NCI-H226 (cell line): ENCODE measurements at regions not wholly inside any gene's neighbourhood (a gene's known extent, or its start where the extent isn't known, plus 50 kb on each side); places are given as distances from the start of the nearest gene placed in this dataset.

Experiments
- DNase-seq: peaks from one replicate; pipeline ENCODE4 v3.0.0-alpha.2; 2015

DNA sequence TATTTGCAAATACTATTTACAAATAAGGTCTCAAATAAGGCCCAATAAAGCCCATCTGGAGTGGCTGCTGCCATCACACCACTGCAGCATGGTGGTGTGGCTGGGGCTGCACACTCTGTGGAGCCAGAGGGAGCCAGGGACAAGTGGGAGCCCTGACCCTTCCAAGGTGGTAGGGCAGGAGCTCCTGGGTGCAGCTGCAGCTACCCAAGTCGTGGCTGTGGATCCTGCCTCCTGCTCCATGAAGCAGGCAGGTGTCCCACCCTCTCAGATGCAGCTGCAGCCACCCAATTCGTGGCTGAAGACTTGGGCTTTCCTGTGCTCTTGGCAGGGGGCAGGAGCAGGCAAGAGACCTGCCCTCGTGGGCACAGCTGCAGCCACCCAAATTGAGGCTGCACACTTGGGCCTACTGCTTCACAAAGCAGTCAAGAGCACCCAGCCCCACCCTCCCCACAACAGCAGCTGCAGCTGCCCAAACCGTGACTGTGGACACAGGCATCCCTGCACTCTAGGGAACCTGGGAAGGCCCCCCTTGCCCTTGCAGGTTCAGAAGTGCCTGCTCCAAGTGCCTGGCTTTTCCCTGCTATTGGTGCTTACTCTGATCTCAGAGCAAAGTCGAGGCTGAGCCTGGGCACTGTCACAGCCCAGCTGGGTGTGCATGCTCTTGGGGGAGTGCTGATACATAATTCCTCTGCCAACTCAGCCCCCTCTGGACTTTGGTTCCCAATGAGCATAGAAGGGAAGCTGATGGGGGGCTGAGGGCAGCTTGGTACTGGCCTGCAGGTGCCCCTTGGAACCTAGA lies 614.8 kb downstream of the PCDH18 start:
- no peak for DNase-seq

DNA sequence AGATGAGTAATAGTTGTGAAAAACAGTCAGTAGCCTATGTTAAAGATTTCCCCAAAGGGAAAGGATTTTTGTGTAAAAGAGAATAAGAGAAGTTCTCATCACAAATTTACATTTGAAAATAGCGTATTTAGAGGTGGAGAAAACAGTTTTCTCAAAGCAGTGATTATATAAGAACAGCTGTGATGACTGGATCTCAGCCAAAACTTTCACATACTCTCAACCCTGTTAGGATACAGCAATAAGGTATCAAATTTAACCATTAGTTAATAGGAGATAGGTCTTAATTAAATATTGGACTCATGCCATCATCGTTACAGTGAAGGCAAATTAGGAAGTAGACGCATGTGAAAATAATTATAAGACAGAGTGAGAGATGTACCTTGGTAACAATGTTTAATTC lies 622.7 kb downstream of the PCDH18 start:
- DNase-seq: no peak

- no peak for DNase-seq
These were observed 624.2 kb downstream of the PCDH18 start for GRCh38 chr4:136908122-136908521.

DNA sequence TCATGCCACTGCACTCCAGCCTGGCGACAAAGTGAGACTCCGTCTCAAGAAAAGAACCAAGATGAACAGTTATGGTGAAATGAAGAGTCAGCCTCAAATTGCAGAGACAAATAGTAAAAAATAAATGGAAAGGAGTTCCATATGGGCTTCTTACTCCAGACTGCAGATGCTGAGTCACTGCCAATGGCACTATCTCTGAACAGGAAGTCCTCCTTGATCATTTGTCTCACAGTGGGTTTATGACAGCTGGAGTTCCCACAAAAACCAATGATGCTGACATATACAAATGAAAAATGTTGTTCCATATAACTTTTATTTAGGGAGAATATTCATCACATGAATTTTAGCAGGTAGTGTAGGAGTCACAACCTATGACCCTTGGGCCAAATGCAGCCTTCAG lies 631.6 kb downstream of the PCDH18 start:
- peak; percentile 47 for DNase-seq

DNA sequence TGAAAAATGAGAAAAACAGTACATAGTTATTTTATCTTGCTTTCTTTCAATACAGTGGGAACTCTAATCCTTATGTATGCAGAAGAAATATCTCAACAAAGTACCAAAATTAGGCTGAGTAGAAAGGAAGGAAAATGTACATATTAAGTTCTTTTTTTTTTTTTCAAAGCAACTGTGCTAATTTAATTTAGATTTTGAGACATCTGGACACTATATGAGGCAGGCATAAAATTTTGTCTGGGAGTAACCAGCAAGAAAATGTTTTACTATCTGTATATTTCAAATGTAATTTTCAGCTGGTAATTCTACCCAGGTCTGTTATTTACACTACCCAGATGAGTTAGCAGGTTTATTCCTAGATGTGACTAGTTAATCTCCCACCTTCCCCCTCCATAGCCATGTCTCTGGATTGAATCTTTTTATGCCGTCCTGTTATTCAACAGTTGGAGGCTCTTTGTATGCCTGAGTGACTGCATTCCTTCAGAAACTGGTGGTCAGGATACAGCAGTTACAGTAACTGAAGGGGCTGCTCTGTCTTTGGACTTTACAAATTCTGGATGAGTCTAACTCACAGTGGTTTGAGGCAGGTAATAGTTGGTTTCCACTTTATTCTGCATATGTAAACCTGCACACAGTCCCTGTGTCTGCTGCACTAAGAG lies 633.6 kb downstream of the PCDH18 start:
- no peak for DNase-seq

DNA sequence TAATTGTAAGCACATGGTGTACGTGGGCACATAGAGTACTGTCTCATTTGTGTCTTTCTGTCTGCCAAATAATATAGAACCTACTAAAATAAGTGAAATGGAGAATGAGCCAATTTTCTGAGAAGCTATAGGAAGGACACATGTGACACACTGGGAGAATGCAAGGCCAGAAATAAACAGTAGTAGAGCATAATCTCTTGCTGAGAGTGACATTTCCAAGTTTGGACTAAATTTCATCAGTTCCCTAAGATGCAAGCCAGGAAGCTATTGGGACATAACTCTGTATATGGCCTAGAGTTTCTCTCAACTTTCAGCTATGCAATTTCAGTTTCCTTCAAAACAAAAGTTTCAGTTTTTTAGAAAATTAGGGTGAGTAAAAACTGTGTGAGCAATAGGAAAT lies 638.7 kb downstream of the PCDH18 start:
- DNase-seq: no peak

- DNase-seq: no peak
These were observed 650.6 kb downstream of the PCDH18 start for GRCh38 chr4:136881666-136882065.

GRCh38 chr4:136873555-136873954 lies 658.7 kb downstream of the PCDH18 start:
- DNase-seq: no peak

- DNase-seq: no peak
These were observed 664.8 kb downstream of the PCDH18 start for GRCh38 chr4:136867465-136867864.

DNA sequence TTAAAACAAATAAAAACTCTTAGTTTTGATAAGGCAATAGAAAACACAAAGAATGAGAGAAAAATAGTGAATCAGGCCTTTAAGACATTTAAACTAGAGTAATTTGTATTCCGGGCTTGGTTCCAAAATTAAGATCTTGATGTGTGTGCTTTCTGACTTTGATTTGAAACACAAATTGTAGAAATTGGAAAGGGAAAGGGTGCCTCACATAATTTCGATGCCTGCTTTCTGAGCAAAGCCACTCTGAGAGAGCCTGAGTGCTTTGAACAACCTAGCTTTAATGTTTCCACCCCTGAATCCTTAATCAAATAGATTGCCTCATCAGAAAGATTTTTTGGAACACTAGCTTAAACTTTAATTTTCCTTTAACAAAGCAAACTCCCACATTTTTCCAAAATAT lies 666.8 kb downstream of the PCDH18 start:
- no peak for DNase-seq

GRCh38 chr4:136864604-136865185 lies 667.6 kb downstream of the PCDH18 start:
- peak; percentile 63 for DNase-seq

- no peak for DNase-seq
These were observed 668.5 kb downstream of the PCDH18 start for GRCh38 chr4:136863756-136864155.

GRCh38 chr4:136862653-136863052 lies 669.6 kb downstream of the PCDH18 start:
- DNase-seq: no peak

DNA sequence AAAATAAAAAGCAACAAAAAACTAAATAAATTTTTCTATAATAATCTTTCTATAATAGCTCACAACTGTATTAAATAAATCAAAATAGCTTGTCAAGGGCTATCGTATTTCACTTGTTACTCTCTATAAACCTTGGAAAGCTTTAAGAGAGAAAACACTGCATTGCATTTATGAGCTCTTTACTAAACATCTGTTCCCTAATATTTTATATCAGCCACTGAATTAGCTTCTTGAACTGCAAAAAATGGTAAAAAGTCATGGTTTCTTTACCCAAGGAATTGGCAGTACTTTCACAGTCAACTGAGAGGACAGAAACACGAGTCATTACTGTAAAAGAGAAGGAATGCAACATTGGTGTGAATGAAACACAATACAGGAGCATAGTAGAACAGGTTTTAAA lies 671.2 kb downstream of the PCDH18 start:
- DNase-seq: no peak

GRCh38 chr4:136858903-136859302 lies 673.4 kb downstream of the PCDH18 start:
- no peak for DNase-seq

DNA sequence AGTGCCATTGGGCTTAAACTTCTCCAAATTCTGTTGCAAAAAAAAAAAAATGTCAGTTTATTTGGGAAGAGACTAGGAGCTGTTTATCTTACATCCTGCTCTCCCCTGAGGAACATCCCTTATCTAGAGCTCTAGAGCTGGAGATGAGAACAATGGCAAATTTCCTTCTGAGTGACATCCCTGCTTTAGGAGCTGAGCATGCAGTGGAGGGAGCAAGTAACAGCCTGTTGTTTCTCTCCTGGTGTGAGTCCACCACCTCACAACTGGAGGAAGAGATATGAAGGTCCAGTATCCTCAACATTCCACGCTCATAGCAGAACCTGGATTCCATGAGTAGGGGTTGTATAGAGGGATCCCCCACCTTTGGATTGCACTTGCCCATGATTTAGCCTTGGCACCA lies 676.4 kb downstream of the PCDH18 start:
- DNase-seq: no peak

- DNase-seq: no peak
These were observed 681.8 kb downstream of the PCDH18 start for GRCh38 chr4:136850446-136850845.

GRCh38 chr4:136847881-136848621 lies 684.2 kb downstream of the PCDH18 start:
- no peak for DNase-seq

GRCh38 chr4:136841526-136841925 lies 690.8 kb downstream of the PCDH18 start:
- no peak for DNase-seq

GRCh38 chr4:136838607-136839006 lies 693.7 kb downstream of the PCDH18 start:
- DNase-seq: no peak

- DNase-seq: no peak
These were observed 700.7 kb downstream of the PCDH18 start for GRCh38 chr4:136831553-136831952.

- DNase-seq: no peak
These were observed 703.0 kb downstream of the PCDH18 start for GRCh38 chr4:136829280-136829679.

DNA sequence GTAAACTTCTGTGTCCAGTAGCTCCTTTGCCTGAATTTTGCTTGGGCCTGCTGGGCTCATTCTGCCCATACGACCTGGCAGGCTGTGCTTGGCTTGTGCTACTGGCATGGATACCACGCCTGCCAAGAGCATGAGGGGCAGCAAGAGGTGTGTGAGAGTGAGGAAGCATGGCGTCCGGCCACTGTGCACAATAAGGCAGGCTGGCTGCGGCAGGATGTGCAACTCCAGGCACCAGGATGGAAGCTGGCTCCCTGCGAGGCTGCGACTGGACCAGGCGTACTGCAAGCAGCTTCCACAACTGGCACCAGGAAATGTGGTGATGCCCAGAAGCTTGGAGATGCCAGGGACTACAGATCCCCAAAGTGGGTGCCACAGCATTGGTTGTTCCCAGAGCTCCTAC lies 709.3 kb downstream of the PCDH18 start:
- no peak for DNase-seq
